ENCODE measurements at regions not wholly inside any gene's neighbourhood (a gene's known extent, or its start where the extent isn't known, plus 50 kb on each side); places are given as distances from the start of the nearest gene placed in this dataset.

GRCh38 chr9:14466828-14467227 is 152.9 kb upstream of the NFIB start:
- no peak for TF ChIP-seq JUNB (IDR thresholded peaks at IDR 0.05; ENCODE audit: unreplicated experiment)
- TF ChIP-seq ZNF462 (CRISPR knock-in tag; IDR thresholded peaks at IDR 0.05): no peak
- TF ChIP-seq EZH2phosphoT487 (IDR thresholded peaks at IDR 0.05; ENCODE audit: unreplicated experiment): no peak
- TF ChIP-seq ETS1 (IDR thresholded peaks at IDR 0.05): no peak
- TF ChIP-seq STAT1 (IDR thresholded peaks at IDR 0.05; ENCODE audit: unreplicated experiment): no peak
- no peak for TF ChIP-seq ZNF331 (CRISPR knock-in tag; IDR thresholded peaks at IDR 0.05; ENCODE audit: low read depth)
- no peak for TF ChIP-seq NANOG (IDR thresholded peaks at IDR 0.05; ENCODE audit: borderline replicate concordance)
- no peak for TF ChIP-seq EZH2 (IDR thresholded peaks at IDR 0.05; ENCODE audit: low read depth, unreplicated experiment)
- no peak for TF ChIP-seq ZNF114 (CRISPR knock-in tag; IDR thresholded peaks at IDR 0.05)
- no peak for TF ChIP-seq CREB1 (CRISPR knock-in tag; IDR thresholded peaks at IDR 0.05; ENCODE audit: low read depth)
- no peak for TF ChIP-seq CTCF (conservative IDR thresholded peaks at IDR 0.05; ENCODE audit: low read depth in 2 of 2)
- no peak for TF ChIP-seq REST (IDR thresholded peaks at IDR 0.05; ENCODE audit: unreplicated experiment)
- TF ChIP-seq POLR2AphosphoS5 (IDR thresholded peaks at IDR 0.05; ENCODE audit: low read depth): no peak
- H3K79me2 ChIP-seq (replicated peaks; ENCODE audit: insufficient read depth): no peaks in the 10 kb centered on the region
- no peak overlapping the region for H3K4me3 Mint-ChIP-seq
- no peaks in the 10 kb centered on the region for H3F3A ChIP-seq (replicated peaks; ENCODE audit: low read depth)
- no peaks in the 10 kb centered on the region for H4K20me1 ChIP-seq (replicated peaks; ENCODE audit: insufficient read depth)
- no peak overlapping the region for H3K27ac ChIP-seq (ENCODE audit: low read depth)
- no peak overlapping the region for H3K4me3 ChIP-seq
- peaks cover 20% of the 10 kb centered on the region for H3K4me1 Mint-ChIP-seq
- peak overlapping the region; percentile 90 for H2AFZ ChIP-seq
- H3K27me3 ChIP-seq (ENCODE audit: insufficient read depth): no peaks in the 10 kb centered on the region
- DNase-seq (ENCODE audit: low spot score): no peak
- H3K4me1 ChIP-seq (ENCODE audit: insufficient read depth): peaks cover 17% of the 10 kb centered on the region
- no peaks in the 10 kb centered on the region for H3K36me3 ChIP-seq (ENCODE audit: insufficient read depth)
- peaks cover 8% of the 10 kb centered on the region for H3K27me3 Mint-ChIP-seq (ENCODE audit: insufficient read depth, low read depth, poor library complexity)
- H3K36me3 Mint-ChIP-seq (ENCODE audit: low read depth): no peaks in the 10 kb centered on the region
- ATAC-seq: peak; percentile 53
- peaks cover 3% of the 10 kb centered on the region; the same call in 1 of the 2 replicates for H3K9me2 ChIP-seq (ENCODE audit: insufficient read depth)
- H3K9me3 Mint-ChIP-seq: no peaks in the 10 kb centered on the region
- no peak overlapping the region for H3K27ac Mint-ChIP-seq
- H3K4me2 ChIP-seq: no peak overlapping the region
